Erythroblast (primary cell): ENCODE measurements at regions not wholly inside any gene's neighbourhood (a gene's known extent, or its start where the extent isn't known, plus 50 kb on each side); places are given as distances from the start of the nearest gene placed in this dataset.

Source experiments
- GATA1 ChIP-seq: IDR thresholded peaks from 2 replicates; pipeline ENCODE4 v1.6.1; 2011; ENCODE audit warnings: low read depth, mild to moderate bottlenecking, control low read depth, low read length, moderate library complexity
- POLR2A ChIP-seq: IDR thresholded peaks from 2 replicates; pipeline ENCODE4 v1.6.1; 2011; ENCODE audit warnings: mild to moderate bottlenecking, low read length

- no peak for TF ChIP-seq GATA1
- TF ChIP-seq POLR2A, result no peak
Measured at GRCh38 chr6:21777846-21778245, 184.3 kb downstream of the SOX4 start.
